GM23248 (cell line): ENCODE measurements at regions not wholly inside any gene's neighbourhood (a gene's known extent, or its start where the extent isn't known, plus 50 kb on each side); places are given as distances from the start of the nearest gene placed in this dataset.

Experiments used
- EZH2 ChIP-seq: fragments of 200-600 bp; sonication (generic); IDR thresholded peaks from 2 replicates; pipeline ENCODE4 v1.6.1; 2018; ENCODE audit warnings: antibody characterized with exemption, mild to moderate bottlenecking; ENCODE audit not compliant: insufficient read depth, poor library complexity, severe bottlenecking
- EZH2phosphoT487 ChIP-seq: fragments of 200-600 bp; sonication (generic); IDR thresholded peaks from 2 replicates; pipeline ENCODE4 v1.6.1; 2018; ENCODE audit warnings: antibody characterized with exemption, moderate library complexity, mild to moderate bottlenecking, low read depth; ENCODE audit not compliant: insufficient read depth

DNA sequence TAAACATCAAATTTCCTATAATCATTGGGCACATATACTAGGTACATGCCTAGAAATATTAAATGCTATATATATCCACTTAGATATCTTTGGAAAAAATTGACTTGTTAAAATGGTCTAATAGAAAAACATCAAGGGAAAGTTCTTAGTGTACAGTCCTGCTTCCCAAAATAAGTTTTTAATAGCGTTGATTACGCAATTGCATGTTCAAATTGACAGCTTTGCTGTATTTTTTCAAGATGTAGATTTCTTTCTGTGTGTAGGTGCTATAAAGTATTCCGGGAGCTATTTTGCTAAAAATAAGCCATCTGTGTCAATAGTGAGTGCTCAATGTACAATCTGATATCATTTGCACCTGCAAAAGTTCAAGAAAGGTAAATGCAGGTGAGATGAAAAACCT is 463.9 kb upstream of the ATP2B1 start:
- TF ChIP-seq EZH2phosphoT487 (no peak), EZH2 (no peak)
